SK-N-SH (cell line): ENCODE measurements at regions not wholly inside any gene's neighbourhood (a gene's known extent, or its start where the extent isn't known, plus 50 kb on each side); places are given as distances from the start of the nearest gene placed in this dataset.

Experiments used
- CTCF ChIA-PET: fragments of 300-600, 350-600 bp; formaldehyde crosslinking; extraction: SDS; loops from one replicate; lab custom pipeline; 2021; lab: Yijun Ruan, JAX
- POLR2A ChIA-PET: fragments of 350-600 bp; sonication (Branson Sonifier 250); formaldehyde crosslinking; extraction: SDS; loops from one replicate; lab custom pipeline; 2020; ENCODE audit warnings: antibody characterized with exemption, inconsistent platforms; lab: Yijun Ruan, JAX
- DNase-seq: peaks from one replicate; pipeline ENCODE4 v3.0.0; 2012
- H2AFZ ChIP-seq: fragments of 200-600 bp; sonication (generic); 2 replicates; pipeline ENCODE4 v1.8.1; 2016; ENCODE audit warnings: antibody characterized with exemption, mild to moderate bottlenecking, low read depth
- H3F3A ChIP-seq: fragments of 200-600 bp; sonication (generic); replicated peaks from 2 replicates; pipeline ENCODE3; 2016; ENCODE audit warnings: antibody characterized with exemption, mild to moderate bottlenecking; ENCODE audit not compliant: insufficient read depth
- H3K27ac ChIP-seq, 2 experiments: fragments of 200-500 bp in 1 of 2; fragments of 200-600 bp in 1 of 2; sonication (Bioruptor generic) in 1 of 2; sonication (generic), shearing (Covaris generic) in 1 of 2; 2 replicates each; pipeline versions ENCODE4 v1.5.1 to v1.6.1; 2014 to 2016; ENCODE audit warnings: low read depth in 2 of 2, inconsistent platforms in 1 of 2, low read length in 1 of 2, mild to moderate bottlenecking in 1 of 2, mixed read lengths in 1 of 2
- H3K27me3 ChIP-seq: fragments of 200-600 bp; sonication (generic), shearing (Covaris generic); 2 replicates; pipeline ENCODE4 v1.6.1; 2016; ENCODE audit warnings: mixed run types; ENCODE audit not compliant: insufficient read depth
- H3K36me3 ChIP-seq, 2 experiments: fragments of 200-500 bp in 1 of 2; fragments of 200-600 bp in 1 of 2; sonication (Bioruptor generic) in 1 of 2; sonication (generic) in 1 of 2; replicated peaks in 1 of 2; 2 replicates each; pipeline versions ENCODE3 to v1.5.1; 2014 to 2016; ENCODE audit warnings: low read length in 1 of 2, mild to moderate bottlenecking in 1 of 2; ENCODE audit not compliant: insufficient read depth in 2 of 2, control insufficient read depth in 1 of 2
- H3K4me1 ChIP-seq, 2 experiments: fragments of 200-500 bp in 1 of 2; fragments of 200-600 bp in 1 of 2; sonication (Bioruptor generic) in 1 of 2; sonication (generic), shearing (Covaris generic) in 1 of 2; 2 replicates each; pipeline versions ENCODE4 v1.5.1 to v1.6.1; 2014 to 2016; ENCODE audit warnings: low read depth in 1 of 2, low read length in 1 of 2, mixed run types in 1 of 2; ENCODE audit not compliant: insufficient read depth in 2 of 2, control insufficient read depth in 1 of 2
- H3K4me2 ChIP-seq: fragments of 200-600 bp; sonication (generic), shearing (Covaris generic); 2 replicates; pipeline ENCODE4 v1.6.1; 2017; ENCODE audit warnings: mixed run types
- H3K4me3 ChIP-seq, 2 experiments: fragments of 200-500 bp in 1 of 2; fragments of 200-600 bp in 1 of 2; sonication (Bioruptor generic) in 1 of 2; sonication (generic), shearing (Covaris generic) in 1 of 2; 2 replicates each; pipeline versions ENCODE4 v1.5.1 to v1.8.1; 2014 to 2016; ENCODE audit warnings: low read depth in 2 of 2, inconsistent platforms in 1 of 2, low read length in 1 of 2, mild to moderate bottlenecking in 1 of 2, mixed read lengths in 1 of 2, moderate library complexity in 1 of 2
- H3K79me2 ChIP-seq: fragments of 200-600 bp; sonication (generic); 2 replicates; pipeline ENCODE4 v1.8.1; 2017; ENCODE audit warnings: mild to moderate bottlenecking; ENCODE audit not compliant: insufficient read depth
- H3K9ac ChIP-seq: fragments of 200-600 bp; sonication (generic); 2 replicates; pipeline ENCODE4 v1.6.1; 2017; ENCODE audit warnings: mixed run types
- H3K9me2 ChIP-seq: fragments of 200-600 bp; sonication (generic); 2 replicates; pipeline ENCODE4 v1.6.1; 2017; ENCODE audit warnings: mixed run types
- H3K9me3 ChIP-seq: fragments of 200-600 bp; sonication (generic); 2 replicates; pipeline ENCODE4 v1.6.1; 2017; ENCODE audit warnings: mixed run types, mild to moderate bottlenecking, moderate library complexity
- H4K20me1 ChIP-seq: fragments of 200-600 bp; sonication (generic); 2 replicates; pipeline ENCODE4 v1.6.1; 2017; ENCODE audit warnings: mild to moderate bottlenecking, mixed run types; ENCODE audit not compliant: insufficient read depth
- CHD2 ChIP-seq: fragments of 150-350 bp; IDR thresholded peaks from 2 replicates; pipeline ENCODE4 v1.6.1; 2018; ENCODE audit warnings: low read length; ENCODE audit not compliant: partially characterized antibody
- CTCF ChIP-seq: fragments of 200-600 bp; sonication (generic); IDR thresholded peaks from 2 replicates; pipeline ENCODE4 v1.6.1; 2017; ENCODE audit warnings: antibody characterized with exemption, mild to moderate bottlenecking, moderate library complexity
- EP300 ChIP-seq, 2 experiments: IDR thresholded peaks; 2 replicates each; pipeline versions ENCODE4 v1.4.0 to v1.6.1; 2012; ENCODE audit warnings: borderline replicate concordance in 1 of 2, low read depth in 1 of 2, low read length in 1 of 2
- FOSL2 ChIP-seq: IDR thresholded peaks from 2 replicates; pipeline ENCODE4 v1.4.0; 2012; ENCODE audit warnings: low read depth, mild to moderate bottlenecking, moderate library complexity, borderline replicate concordance
- FOXJ3 ChIP-seq: sonication (generic); formaldehyde crosslinking; IDR thresholded peaks from 2 replicates; pipeline ENCODE4 v1.5.1; 2020; ENCODE audit warnings: mild to moderate bottlenecking, missing genetic modification reagents
- IRF3 ChIP-seq: fragments of 150-350 bp; IDR thresholded peaks from 2 replicates; pipeline ENCODE4 v1.6.1; 2016; ENCODE audit warnings: mild to moderate bottlenecking, low read depth, low read length
- NFIC ChIP-seq: IDR thresholded peaks from 2 replicates; pipeline ENCODE4 v1.4.0; 2012; ENCODE audit warnings: borderline replicate concordance
- NRF1 ChIP-seq: IDR thresholded peaks from 2 replicates; pipeline ENCODE4 v1.6.1; 2012; ENCODE audit warnings: low read depth, mild to moderate bottlenecking, low read length
- POLR2AphosphoS5 ChIP-seq: IDR thresholded peaks from 2 replicates; pipeline ENCODE4 v1.6.1; 2012; ENCODE audit warnings: low read depth, low read length
- RAD21 ChIP-seq: IDR thresholded peaks from 2 replicates; pipeline ENCODE4 v1.6.1; 2012; ENCODE audit warnings: mild to moderate bottlenecking, low read length
- REST ChIP-seq: IDR thresholded peaks from 2 replicates; pipeline ENCODE4 v1.6.1; 2012; ENCODE audit warnings: mild to moderate bottlenecking, low read depth, low read length, moderate library complexity
- RXRA ChIP-seq: IDR thresholded peaks from 2 replicates; pipeline ENCODE4 v1.4.0; 2012; ENCODE audit warnings: low read depth, mild to moderate bottlenecking, borderline replicate concordance
- SIN3A ChIP-seq: IDR thresholded peaks from 2 replicates; pipeline ENCODE4 v1.6.1; 2012; ENCODE audit warnings: low read depth, mild to moderate bottlenecking, low read length, moderate library complexity, borderline replicate concordance
- SMC3 ChIP-seq: IDR thresholded peaks from 2 replicates; pipeline ENCODE4 v1.6.1; 2012; ENCODE audit warnings: low read depth, low read length, improper control_type of control experiment
- TCF12 ChIP-seq: IDR thresholded peaks from 2 replicates; pipeline ENCODE4 v1.4.0; 2012
- TEAD4 ChIP-seq: IDR thresholded peaks from 2 replicates; pipeline ENCODE4 v1.4.0; 2012; ENCODE audit warnings: mild to moderate bottlenecking, borderline replicate concordance; ENCODE audit not compliant: insufficient read depth
- YY1 ChIP-seq: IDR thresholded peaks from 2 replicates; pipeline ENCODE4 v1.4.0; 2012; ENCODE audit warnings: low read depth, mild to moderate bottlenecking
- WGBS: methylation state at CpG from one replicate; pipeline ENCODE4 v1.1.6; 2017; ENCODE audit warnings: low lambda C conversion rate; 5-methylcytosine and 5-hydroxymethylcytosine counted together
- TF ChIP-seq, protein P1 (sequence below): IDR thresholded peaks from 2 replicates; pipeline ENCODE4 v1.4.0; 2012; ENCODE audit warnings: low read depth
- TF ChIP-seq, protein P2 (sequence below): IDR thresholded peaks from 2 replicates; pipeline ENCODE4; 2012
- TF ChIP-seq, protein P3 (sequence below): fragments of 150-350 bp; IDR thresholded peaks from 2 replicates; pipeline ENCODE4 v1.6.1; 2017; ENCODE audit warnings: antibody characterized with exemption, low read length, low read depth, borderline replicate concordance

GRCh38 chr3:105315815-105316214, 50.9 kb upstream of the ALCAM start:
- WGBS = 93% methylated on average over 3 of the region's 3 CpGs
- POLR2A ChIA-PET = no interaction called here
- Histone ChIP-seq H3K9me2 (no peaks in the 10 kb centered on the region), H3K36me3 (no peaks in the 10 kb centered on the region), H2AFZ (no peak overlapping the region), H3K4me1 (no peaks in the 10 kb centered on the region), H3K27me3 (no peaks in the 10 kb centered on the region), H3K9ac (no peak overlapping the region), H3K9me3 (no peaks in the 10 kb centered on the region), H3K4me3 (no peak overlapping the region), H3F3A (no peaks in the 10 kb centered on the region), H4K20me1 (no peaks in the 10 kb centered on the region), H3K27ac (no peak overlapping the region), H3K4me2 (no peak overlapping the region), H3K79me2 (no peaks in the 10 kb centered on the region)
- TF ChIP-seq REST (no peak), IRF3 (no peak), RAD21 (no peak), TCF12 (no peak), CTCF (no peak), SMC3 (no peak), NRF1 (no peak), NFIC (no peak), RXRA (no peak), CHD2 (no peak), SIN3A (no peak), TEAD4 (no peak), POLR2AphosphoS5 (no peak), FOSL2 (no peak), YY1 (no peak), EP300 (IDR thresholded peaks at IDR 0.05; ENCODE audit: borderline replicate concordance in 1 of 2, low read depth in 1 of 2, low read length in 1 of 2) (no peak), FOXJ3 (no peak)
- TF ChIP-seq, protein P1, sequence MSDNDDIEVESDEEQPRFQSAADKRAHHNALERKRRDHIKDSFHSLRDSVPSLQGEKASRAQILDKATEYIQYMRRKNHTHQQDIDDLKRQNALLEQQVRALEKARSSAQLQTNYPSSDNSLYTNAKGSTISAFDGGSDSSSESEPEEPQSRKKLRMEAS = no peak
- TF ChIP-seq, protein P2, sequence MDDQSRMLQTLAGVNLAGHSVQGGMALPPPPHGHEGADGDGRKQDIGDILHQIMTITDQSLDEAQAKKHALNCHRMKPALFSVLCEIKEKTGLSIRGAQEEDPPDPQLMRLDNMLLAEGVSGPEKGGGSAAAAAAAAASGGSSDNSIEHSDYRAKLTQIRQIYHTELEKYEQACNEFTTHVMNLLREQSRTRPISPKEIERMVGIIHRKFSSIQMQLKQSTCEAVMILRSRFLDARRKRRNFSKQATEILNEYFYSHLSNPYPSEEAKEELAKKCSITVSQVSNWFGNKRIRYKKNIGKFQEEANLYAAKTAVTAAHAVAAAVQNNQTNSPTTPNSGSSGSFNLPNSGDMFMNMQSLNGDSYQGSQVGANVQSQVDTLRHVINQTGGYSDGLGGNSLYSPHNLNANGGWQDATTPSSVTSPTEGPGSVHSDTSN = no peak
- TF ChIP-seq, protein P3, sequence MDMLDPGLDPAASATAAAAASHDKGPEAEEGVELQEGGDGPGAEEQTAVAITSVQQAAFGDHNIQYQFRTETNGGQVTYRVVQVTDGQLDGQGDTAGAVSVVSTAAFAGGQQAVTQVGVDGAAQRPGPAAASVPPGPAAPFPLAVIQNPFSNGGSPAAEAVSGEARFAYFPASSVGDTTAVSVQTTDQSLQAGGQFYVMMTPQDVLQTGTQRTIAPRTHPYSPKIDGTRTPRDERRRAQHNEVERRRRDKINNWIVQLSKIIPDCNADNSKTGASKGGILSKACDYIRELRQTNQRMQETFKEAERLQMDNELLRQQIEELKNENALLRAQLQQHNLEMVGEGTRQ = no peak
- CTCF ChIA-PET = interaction anchor here (1.4 kb wide), 1 partner anchor 19 kb away, joined by 3 read pairs; no protein-coding TSS in a partner anchor
- no peak for DNase-seq
